ENCODE measurements at regions not wholly inside any gene's neighbourhood (a gene's known extent, or its start where the extent isn't known, plus 50 kb on each side); places are given as distances from the start of the nearest gene placed in this dataset.

GRCh38 chr3:125916376-125916978 lies 52.5 kb upstream of the ROPN1B start:
- TF ChIP-seq ZNF274 (IDR thresholded peaks at IDR 0.05; ENCODE audit: low read depth, low read length) (no peak), YY1 (IDR thresholded peaks at IDR 0.05; ENCODE audit: insufficient read depth, insufficient read length) (peak; percentile 58), SUZ12 (IDR thresholded peaks at IDR 0.05; ENCODE audit: extremely low read depth, insufficient read depth, insufficient read length) (no peak)
